ENCODE measurements at regions not wholly inside any gene's neighbourhood (a gene's known extent, or its start where the extent isn't known, plus 50 kb on each side); places are given as distances from the start of the nearest gene placed in this dataset.

DNA sequence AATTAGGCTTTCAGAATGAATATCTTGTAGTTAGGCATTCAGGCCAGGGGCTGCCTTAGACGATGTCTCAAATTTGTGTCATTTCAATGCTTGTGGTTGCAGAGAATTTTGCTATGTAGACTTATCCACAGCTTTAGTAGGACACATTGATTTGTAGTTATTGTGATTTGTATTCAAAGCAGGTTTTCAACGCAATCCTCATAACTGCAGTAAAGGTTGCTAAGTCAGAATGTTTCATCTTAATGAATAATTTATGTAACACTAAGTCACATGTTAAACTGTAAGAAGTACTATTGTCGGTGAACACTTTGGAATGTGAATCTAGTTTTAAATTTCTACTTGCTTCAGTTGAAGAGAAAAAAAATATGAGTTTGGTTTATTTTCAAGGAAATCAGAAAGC, 1117.2 kb upstream of the SPRY2 start:
- Histone ChIP-seq H3K27me3 (ENCODE audit: control insufficient read depth, insufficient read depth, low read length) (no peaks in the 10 kb centered on the region), H3K4me3 (ENCODE audit: low read depth, low read length) (no peak overlapping the region), H3K36me3 (ENCODE audit: control insufficient read depth, insufficient read depth, low read length) (no peaks in the 10 kb centered on the region)
- DNase-seq (ENCODE audit: low read depth) = no peak
- TF ChIP-seq, protein P1, sequence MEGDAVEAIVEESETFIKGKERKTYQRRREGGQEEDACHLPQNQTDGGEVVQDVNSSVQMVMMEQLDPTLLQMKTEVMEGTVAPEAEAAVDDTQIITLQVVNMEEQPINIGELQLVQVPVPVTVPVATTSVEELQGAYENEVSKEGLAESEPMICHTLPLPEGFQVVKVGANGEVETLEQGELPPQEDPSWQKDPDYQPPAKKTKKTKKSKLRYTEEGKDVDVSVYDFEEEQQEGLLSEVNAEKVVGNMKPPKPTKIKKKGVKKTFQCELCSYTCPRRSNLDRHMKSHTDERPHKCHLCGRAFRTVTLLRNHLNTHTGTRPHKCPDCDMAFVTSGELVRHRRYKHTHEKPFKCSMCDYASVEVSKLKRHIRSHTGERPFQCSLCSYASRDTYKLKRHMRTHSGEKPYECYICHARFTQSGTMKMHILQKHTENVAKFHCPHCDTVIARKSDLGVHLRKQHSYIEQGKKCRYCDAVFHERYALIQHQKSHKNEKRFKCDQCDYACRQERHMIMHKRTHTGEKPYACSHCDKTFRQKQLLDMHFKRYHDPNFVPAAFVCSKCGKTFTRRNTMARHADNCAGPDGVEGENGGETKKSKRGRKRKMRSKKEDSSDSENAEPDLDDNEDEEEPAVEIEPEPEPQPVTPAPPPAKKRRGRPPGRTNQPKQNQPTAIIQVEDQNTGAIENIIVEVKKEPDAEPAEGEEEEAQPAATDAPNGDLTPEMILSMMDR (IDR thresholded peaks at IDR 0.05; ENCODE audit: insufficient read depth, low read length, poor library complexity, severe bottlenecking) = no peak

DNA sequence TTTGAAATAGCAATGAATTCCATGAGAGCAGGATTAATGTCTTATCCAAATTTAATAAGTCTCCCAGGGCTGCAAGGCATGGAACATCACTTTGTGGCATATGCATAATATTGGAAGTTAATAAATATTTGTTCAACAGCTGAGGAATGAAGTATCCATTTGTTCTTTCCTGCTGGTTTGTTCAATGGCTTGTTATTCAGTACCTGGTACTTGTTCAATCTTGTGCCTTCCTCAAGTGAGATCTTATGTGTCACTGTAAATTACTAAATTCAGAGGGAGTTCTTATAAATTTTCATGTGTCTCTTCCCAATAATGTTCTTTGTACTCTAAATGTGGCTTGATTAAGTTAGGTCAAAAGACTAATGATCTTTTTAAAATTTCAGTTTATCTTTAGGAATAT, 1105.5 kb upstream of the SPRY2 start:
- TF ChIP-seq, protein P1 (IDR thresholded peaks at IDR 0.05; ENCODE audit: insufficient read depth, low read length, poor library complexity, severe bottlenecking) = no peak
- H3K36me3 ChIP-seq (ENCODE audit: control insufficient read depth, insufficient read depth, low read length) = no peaks in the 10 kb centered on the region
- no peak overlapping the region for H3K4me3 ChIP-seq (ENCODE audit: low read depth, low read length)
- H3K27me3 ChIP-seq (ENCODE audit: control insufficient read depth, insufficient read depth, low read length) = no peaks in the 10 kb centered on the region
- no peak for DNase-seq (ENCODE audit: low read depth)

DNA sequence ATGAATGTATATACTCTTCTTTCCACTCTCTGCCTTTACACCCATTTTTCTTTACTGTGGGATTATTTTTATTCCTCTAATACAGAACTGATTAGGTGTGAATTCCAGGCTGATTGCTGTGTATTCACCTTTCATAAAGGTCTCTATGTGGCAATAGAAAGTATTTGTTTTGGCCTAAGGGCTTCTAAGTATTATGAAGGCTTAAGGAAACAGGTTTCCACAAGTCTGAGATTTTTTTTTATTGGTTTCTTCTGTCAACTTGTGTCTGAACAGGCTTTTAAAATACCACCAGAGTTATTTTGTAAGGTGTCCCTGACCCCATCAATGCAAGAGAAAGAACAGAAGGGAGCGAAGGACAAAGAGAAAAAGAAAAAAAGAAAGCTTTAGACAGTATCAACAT, 1102.0 kb upstream of the SPRY2 start:
- TF ChIP-seq, protein P1 (IDR thresholded peaks at IDR 0.05; ENCODE audit: insufficient read depth, low read length, poor library complexity, severe bottlenecking) = no peak
- Histone ChIP-seq H3K36me3 (ENCODE audit: control insufficient read depth, insufficient read depth, low read length) (no peaks in the 10 kb centered on the region), H3K4me3 (ENCODE audit: low read depth, low read length) (no peak overlapping the region), H3K27me3 (ENCODE audit: control insufficient read depth, insufficient read depth, low read length) (no peaks in the 10 kb centered on the region)
- no peak for DNase-seq (ENCODE audit: low read depth)

DNA sequence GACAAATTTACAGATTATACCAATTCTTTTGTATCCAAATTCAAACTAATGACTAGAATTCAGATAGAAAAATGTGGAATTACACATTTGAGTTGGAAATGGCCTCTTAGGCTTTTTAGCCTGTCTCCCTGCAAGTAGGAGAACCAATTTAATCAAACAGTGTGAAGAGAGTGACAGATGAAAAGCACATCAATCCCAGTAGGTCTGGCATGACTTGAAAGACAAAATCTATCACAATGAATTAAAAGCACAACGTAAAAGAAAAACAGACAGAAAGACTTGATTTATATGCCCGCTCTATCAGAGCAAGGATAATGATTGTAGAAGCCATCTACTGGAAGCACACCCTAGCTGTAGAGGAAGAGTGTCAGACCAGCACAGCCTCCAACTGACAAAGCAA, 1084.4 kb upstream of the SPRY2 start:
- Histone ChIP-seq H3K4me3 (ENCODE audit: low read depth, low read length) (no peak overlapping the region), H3K27me3 (ENCODE audit: control insufficient read depth, insufficient read depth, low read length) (no peaks in the 10 kb centered on the region), H3K36me3 (ENCODE audit: control insufficient read depth, insufficient read depth, low read length) (no peaks in the 10 kb centered on the region)
- TF ChIP-seq, protein P1 (IDR thresholded peaks at IDR 0.05; ENCODE audit: insufficient read depth, low read length, poor library complexity, severe bottlenecking) = no peak
- DNase-seq (ENCODE audit: low read depth) = no peak

DNA sequence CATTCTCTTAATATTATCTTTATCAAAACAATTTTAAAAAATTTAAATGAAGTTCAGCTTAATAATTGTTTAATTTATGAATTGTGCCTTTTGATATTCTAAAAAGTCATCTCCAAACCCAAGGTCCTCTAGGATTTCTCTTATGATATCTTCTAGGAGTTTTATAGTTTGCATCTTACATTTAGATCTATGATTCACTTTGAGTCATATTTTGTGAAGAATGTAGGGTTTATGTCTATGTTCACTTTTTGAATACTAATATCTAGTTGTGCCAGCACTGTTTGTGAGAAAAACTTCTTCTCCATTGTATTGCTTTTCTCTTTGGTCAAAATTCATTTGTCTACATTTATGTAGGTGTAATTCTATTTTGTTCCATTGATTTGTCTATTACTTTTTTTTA, 1068.4 kb upstream of the SPRY2 start:
- no peaks in the 10 kb centered on the region for H3K36me3 ChIP-seq (ENCODE audit: control insufficient read depth, insufficient read depth, low read length)
- TF ChIP-seq, protein P1 (IDR thresholded peaks at IDR 0.05; ENCODE audit: insufficient read depth, low read length, poor library complexity, severe bottlenecking) = no peak
- H3K27me3 ChIP-seq (ENCODE audit: control insufficient read depth, insufficient read depth, low read length) = no peaks in the 10 kb centered on the region
- DNase-seq (ENCODE audit: low read depth) = no peak
- H3K4me3 ChIP-seq (ENCODE audit: low read depth, low read length) = no peak overlapping the region

DNA sequence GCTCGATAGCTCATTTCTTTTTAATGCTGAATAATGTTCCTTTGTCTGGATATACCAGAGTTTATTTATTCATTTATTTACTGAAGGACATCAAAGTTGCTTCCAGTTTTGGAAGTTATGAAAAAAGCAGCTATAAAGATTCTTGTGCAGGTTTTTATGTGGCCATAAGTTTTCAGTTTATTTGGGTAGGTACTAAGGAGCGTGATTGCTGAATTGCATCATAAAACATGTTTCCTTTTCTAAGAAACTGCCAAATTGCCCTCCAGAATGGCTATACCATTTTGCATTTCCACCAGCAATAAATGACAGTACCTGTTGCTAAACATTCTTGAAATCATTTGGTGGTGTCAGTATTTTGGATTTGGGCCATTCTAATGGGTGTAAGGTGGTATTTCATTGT, 1067.7 kb upstream of the SPRY2 start:
- no peak overlapping the region for H3K4me3 ChIP-seq (ENCODE audit: low read depth, low read length)
- H3K27me3 ChIP-seq (ENCODE audit: control insufficient read depth, insufficient read depth, low read length) = no peaks in the 10 kb centered on the region
- DNase-seq (ENCODE audit: low read depth) = no peak
- TF ChIP-seq, protein P1 (IDR thresholded peaks at IDR 0.05; ENCODE audit: insufficient read depth, low read length, poor library complexity, severe bottlenecking) = no peak
- no peaks in the 10 kb centered on the region for H3K36me3 ChIP-seq (ENCODE audit: control insufficient read depth, insufficient read depth, low read length)
